HL-60 (cell line): ENCODE measurements at regions not wholly inside any gene's neighbourhood (a gene's known extent, or its start where the extent isn't known, plus 50 kb on each side); places are given as distances from the start of the nearest gene placed in this dataset.

Source experiments
- CTCF ChIP-seq: IDR thresholded peaks from one replicate; pipeline ENCODE4 v1.5.1; 2011; ENCODE audit warnings: low read length, control low read depth, inconsistent platforms; ENCODE audit not compliant: insufficient read depth
- GABPA ChIP-seq: IDR thresholded peaks from 2 replicates; pipeline ENCODE4 v1.6.1; 2012; ENCODE audit warnings: low read depth
- POLR2AphosphoS5 ChIP-seq: IDR thresholded peaks from 2 replicates; pipeline ENCODE4 v1.6.1; 2012; ENCODE audit warnings: low read depth
- REST ChIP-seq: IDR thresholded peaks from 2 replicates; pipeline ENCODE4 v1.6.1; 2012; ENCODE audit warnings: low read depth; ENCODE audit not compliant: insufficient replicate concordance

GRCh38 chr5:84696651-84697050 is 312.0 kb upstream of the EDIL3 start:
- TF ChIP-seq CTCF (no peak), REST (no peak), POLR2AphosphoS5 (no peak), GABPA (no peak)
